K562 (cell line): ENCODE measurements at regions not wholly inside any gene's neighbourhood (a gene's known extent, or its start where the extent isn't known, plus 50 kb on each side); places are given as distances from the start of the nearest gene placed in this dataset.

Experiments used
- E2F4 ChIP-seq: sonication (generic); formaldehyde crosslinking; IDR thresholded peaks from 2 replicates; pipeline ENCODE4 v1.8.0; 2022; ENCODE audit warnings: mild to moderate bottlenecking, low read depth, missing genetic modification reagents
- GATA2 ChIP-seq: sonication (generic); formaldehyde crosslinking; IDR thresholded peaks from 2 replicates; pipeline ENCODE4 v1.4.0; 2020; ENCODE audit warnings: mild to moderate bottlenecking, missing genetic modification reagents
- GTF2F1 ChIP-seq: IDR thresholded peaks from 2 replicates; pipeline ENCODE4 v1.6.1; 2011; ENCODE audit warnings: low read depth, low read length, improper control_type of control experiment
- KDM5B ChIP-seq: fragments of 200-600 bp; sonication (generic); IDR thresholded peaks from 2 replicates; pipeline ENCODE4 v1.6.1; 2012; ENCODE audit warnings: low read depth, mild to moderate bottlenecking, moderate library complexity, low read length, control low read depth, inconsistent platforms; ENCODE audit not compliant: insufficient replicate concordance
- L3MBTL2 ChIP-seq: fragments of 450-650 bp; IDR thresholded peaks from 2 replicates; pipeline ENCODE4 v1.6.1; 2016; ENCODE audit warnings: mild to moderate bottlenecking, moderate library complexity
- LEF1 ChIP-seq: fragments of 450-650 bp; IDR thresholded peaks from 2 replicates; pipeline ENCODE4 v1.6.1; 2016; ENCODE audit warnings: mild to moderate bottlenecking
- MBD1 ChIP-seq: fragments of 250-450 bp; sonication (Bioruptor Pico); IDR thresholded peaks from 2 replicates; pipeline ENCODE4 v1.8.0; 2022; ENCODE audit warnings: inconsistent platforms
- MEIS2 ChIP-seq: fragments of 450-650 bp; IDR thresholded peaks from 2 replicates; pipeline ENCODE4 v1.6.1; 2014; ENCODE audit warnings: mild to moderate bottlenecking; ENCODE audit not compliant: partially characterized antibody
- NCOA6 ChIP-seq: fragments of 450-650 bp; IDR thresholded peaks from 2 replicates; pipeline ENCODE4 v1.6.1; 2017; ENCODE audit warnings: mild to moderate bottlenecking
- NEUROD1 ChIP-seq: fragments of 150-350 bp; IDR thresholded peaks from 2 replicates; pipeline ENCODE4 v1.6.1; 2014; ENCODE audit warnings: borderline replicate concordance, low read length, low read depth; ENCODE audit not compliant: partially characterized antibody
- RB1 ChIP-seq: fragments of 450-650 bp; IDR thresholded peaks from 2 replicates; pipeline ENCODE4 v1.6.1; 2017; ENCODE audit warnings: low read depth, mild to moderate bottlenecking
- RNF2 ChIP-seq: sonication (generic); IDR thresholded peaks from 2 replicates; pipeline ENCODE4 v1.6.1; 2016
- SAFB2 ChIP-seq: fragments of 200-400 bp; formaldehyde crosslinking; IDR thresholded peaks from 2 replicates; pipeline ENCODE4 v1.6.1; 2018; ENCODE audit warnings: borderline replicate concordance, low read length, low read depth, moderate library complexity; ENCODE audit not compliant: severe bottlenecking
- SOX6 ChIP-seq: fragments of 450-650 bp; IDR thresholded peaks from 2 replicates; pipeline ENCODE4 v1.6.1; 2014; ENCODE audit warnings: mild to moderate bottlenecking
- SP2 ChIP-seq: IDR thresholded peaks from 2 replicates; pipeline ENCODE4 v1.6.1; 2011; ENCODE audit warnings: mild to moderate bottlenecking, low read depth, low read length, moderate library complexity; ENCODE audit not compliant: poor library complexity, severe bottlenecking; ENCODE audit errors: extremely low read depth
- ZBTB17 ChIP-seq: fragments of 450-650 bp; formaldehyde crosslinking; IDR thresholded peaks from 2 replicates; pipeline ENCODE4 v1.4.0; 2020; ENCODE audit warnings: mild to moderate bottlenecking
- ZBTB9 ChIP-seq: fragments of 450-650 bp; formaldehyde crosslinking; IDR thresholded peaks from 2 replicates; pipeline ENCODE4 v1.4.0; 2020; ENCODE audit warnings: mild to moderate bottlenecking, moderate library complexity
- ZFP1 ChIP-seq: fragments of 450-650 bp; formaldehyde crosslinking; IDR thresholded peaks from 2 replicates; pipeline ENCODE4 v1.4.0; 2020; ENCODE audit warnings: mild to moderate bottlenecking, mixed read lengths
- ZNF316 ChIP-seq: fragments of 450-650 bp; IDR thresholded peaks from 2 replicates; pipeline ENCODE4 v1.6.1; 2016
- ZNF444 ChIP-seq: fragments of 250-450 bp; sonication (Bioruptor Pico); IDR thresholded peaks from 2 replicates; pipeline ENCODE4 v1.4.0; 2020; ENCODE audit warnings: mild to moderate bottlenecking, moderate library complexity
- TF ChIP-seq, protein P1 (sequence below): IDR thresholded peaks from 2 replicates; pipeline ENCODE4 v1.6.1; 2016; ENCODE audit warnings: missing genetic modification characterization, missing compliant biosample characterization
- TF ChIP-seq, protein P2 (sequence below): fragments of 250-450 bp; sonication (Bioruptor Pico); IDR thresholded peaks from 2 replicates; pipeline ENCODE4 v1.9.0; 2021; ENCODE audit warnings: mild to moderate bottlenecking, inconsistent platforms

DNA sequence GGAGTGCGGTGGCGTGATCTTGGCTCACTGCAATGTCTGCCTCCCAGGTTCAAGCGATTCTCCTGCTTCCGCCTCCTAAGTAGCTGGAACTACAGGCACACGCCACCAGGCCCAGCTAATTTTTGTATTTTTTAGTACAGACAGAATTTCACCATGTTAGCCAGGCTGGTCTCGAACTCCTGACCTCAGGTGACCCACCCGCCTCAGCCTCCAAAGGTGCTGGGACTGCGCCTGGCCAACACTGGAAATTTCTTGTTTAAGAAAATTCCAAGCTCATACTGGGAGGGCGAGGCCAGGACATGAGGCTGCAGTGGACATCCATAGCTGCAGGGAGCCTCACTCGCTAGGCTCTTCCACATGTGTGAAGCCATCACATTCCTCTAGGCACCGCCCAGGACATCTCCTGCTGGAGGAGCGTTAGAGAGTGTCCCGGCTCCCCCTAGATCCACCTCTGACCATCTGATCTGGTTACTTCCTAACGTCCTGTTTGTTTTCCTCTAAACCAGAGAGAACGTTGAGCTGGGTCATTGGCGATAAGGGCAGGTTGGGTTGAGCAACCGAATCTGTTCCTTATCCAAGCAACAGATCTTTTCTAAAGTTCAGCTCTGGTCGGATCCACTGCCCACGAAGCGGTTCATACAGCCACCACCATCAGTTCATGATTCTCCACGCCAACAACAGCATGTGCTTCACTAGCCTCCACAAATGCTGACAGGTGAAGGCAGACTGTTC is 108.2 kb upstream of the MED13L start (continued):
- TF ChIP-seq SP2 (no peak), ZNF444 (no peak), L3MBTL2 (peak; percentile 83), MBD1 (CRISPR knock-in tag) (no peak), E2F4 (CRISPR knock-in tag) (no peak), SOX6 (peak; percentile 91), NCOA6 (no peak), ZNF316 (no peak), SAFB2 (no peak), LEF1 (peak; percentile 90; the same call in 1 of the 2 replicates), MEIS2 (no peak), GATA2 (CRISPR knock-in tag) (peak; percentile 92), NEUROD1 (peak; percentile 86), GTF2F1 (no peak), ZFP1 (CRISPR knock-in tag) (no peak), ZBTB9 (CRISPR knock-in tag) (0 out of 2 replicates have a peak, but pooled peaks have one; percentile 40), RB1 (0 out of 2 replicates have a peak, but pooled peaks have one; percentile 23), ZBTB17 (CRISPR knock-in tag) (no peak), RNF2 (peak; percentile 100), KDM5B (no peak)
- TF ChIP-seq, protein P1, sequence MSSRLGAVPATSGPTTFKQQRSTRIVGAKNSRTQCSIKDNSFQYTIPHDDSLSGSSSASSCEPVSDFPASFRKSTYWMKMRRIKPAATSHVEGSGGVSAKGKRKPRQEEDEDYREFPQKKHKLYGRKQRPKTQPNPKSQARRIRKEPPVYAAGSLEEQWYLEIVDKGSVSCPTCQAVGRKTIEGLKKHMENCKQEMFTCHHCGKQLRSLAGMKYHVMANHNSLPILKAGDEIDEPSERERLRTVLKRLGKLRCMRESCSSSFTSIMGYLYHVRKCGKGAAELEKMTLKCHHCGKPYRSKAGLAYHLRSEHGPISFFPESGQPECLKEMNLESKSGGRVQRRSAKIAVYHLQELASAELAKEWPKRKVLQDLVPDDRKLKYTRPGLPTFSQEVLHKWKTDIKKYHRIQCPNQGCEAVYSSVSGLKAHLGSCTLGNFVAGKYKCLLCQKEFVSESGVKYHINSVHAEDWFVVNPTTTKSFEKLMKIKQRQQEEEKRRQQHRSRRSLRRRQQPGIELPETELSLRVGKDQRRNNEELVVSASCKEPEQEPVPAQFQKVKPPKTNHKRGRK (tag): no peak
- TF ChIP-seq, protein P2, sequence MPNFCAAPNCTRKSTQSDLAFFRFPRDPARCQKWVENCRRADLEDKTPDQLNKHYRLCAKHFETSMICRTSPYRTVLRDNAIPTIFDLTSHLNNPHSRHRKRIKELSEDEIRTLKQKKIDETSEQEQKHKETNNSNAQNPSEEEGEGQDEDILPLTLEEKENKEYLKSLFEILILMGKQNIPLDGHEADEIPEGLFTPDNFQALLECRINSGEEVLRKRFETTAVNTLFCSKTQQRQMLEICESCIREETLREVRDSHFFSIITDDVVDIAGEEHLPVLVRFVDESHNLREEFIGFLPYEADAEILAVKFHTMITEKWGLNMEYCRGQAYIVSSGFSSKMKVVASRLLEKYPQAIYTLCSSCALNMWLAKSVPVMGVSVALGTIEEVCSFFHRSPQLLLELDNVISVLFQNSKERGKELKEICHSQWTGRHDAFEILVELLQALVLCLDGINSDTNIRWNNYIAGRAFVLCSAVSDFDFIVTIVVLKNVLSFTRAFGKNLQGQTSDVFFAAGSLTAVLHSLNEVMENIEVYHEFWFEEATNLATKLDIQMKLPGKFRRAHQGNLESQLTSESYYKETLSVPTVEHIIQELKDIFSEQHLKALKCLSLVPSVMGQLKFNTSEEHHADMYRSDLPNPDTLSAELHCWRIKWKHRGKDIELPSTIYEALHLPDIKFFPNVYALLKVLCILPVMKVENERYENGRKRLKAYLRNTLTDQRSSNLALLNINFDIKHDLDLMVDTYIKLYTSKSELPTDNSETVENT: no peak
